Heart right ventricle (tissue), 16 donors: ENCODE measurements at regions not wholly inside any gene's neighbourhood (a gene's known extent, or its start where the extent isn't known, plus 50 kb on each side); places are given as distances from the start of the nearest gene placed in this dataset.

ENCODE experiments used
- ATAC-seq, 8 donors: fragments of 200-7000 bp; cut with Tn5 transposase; one replicate each; pipeline ENCODE4 v1.9.1; 2020; ENCODE audit warnings: mild to moderate bottlenecking in 8 of 8, moderate library complexity in 8 of 8, moderate number of reproducible peaks in 1 of 8
- DNase-seq, 2 donors: peaks; one replicate each; pipeline ENCODE4 v3.0.0-alpha.2; 2020
- H3K27ac ChIP-seq, 10 donors: fragments of 200-600 bp; sonication (generic) in 2 of 10; one replicate each; pipeline versions ENCODE4 v1.5.0 to v1.8.0; 2020 to 2022; ENCODE audit warnings: mild to moderate bottlenecking in 3 of 10
- H3K27me3 ChIP-seq, 7 donors: fragments of 200-600 bp; one replicate each; pipeline ENCODE4 v1.8.0; 2021 to 2022; ENCODE audit warnings: mild to moderate bottlenecking in 2 of 7
- H3K36me3 ChIP-seq, 9 donors: fragments of 200-600 bp; sonication (generic) in 1 of 9; one replicate each; pipeline versions ENCODE4 v1.5.0 to v1.8.0; 2020 to 2022; ENCODE audit warnings: mild to moderate bottlenecking in 2 of 9
- H3K4me1 ChIP-seq, 9 donors: fragments of 200-600 bp; sonication (generic) in 1 of 9; one replicate each; pipeline versions ENCODE4 v1.5.0 to v1.8.0; 2020 to 2022; ENCODE audit warnings: mild to moderate bottlenecking in 4 of 9
- H3K4me3 ChIP-seq, 10 donors: fragments of 200-600 bp; sonication (generic) in 2 of 10; one replicate each; pipeline versions ENCODE4 v1.5.0 to v1.8.0; 2020 to 2022; ENCODE audit warnings: mild to moderate bottlenecking in 7 of 10, moderate library complexity in 2 of 10
- H3K9me3 ChIP-seq, 11 donors: fragments of 200-600 bp in 10 of 11; sonication (generic) in 2 of 11; one replicate each; pipeline versions ENCODE4 v1.5.0 to v1.8.0; 2013 to 2022; ENCODE audit warnings: mild to moderate bottlenecking in 2 of 11, control low read depth in 1 of 11, moderate library complexity in 1 of 11
- CTCF ChIP-seq, 9 donors: fragments of 200-600 bp; sonication (generic) in 2 of 9; IDR thresholded peaks; one replicate each; pipeline versions ENCODE4 v1.5.0 to v1.8.0; 2021 to 2022; ENCODE audit warnings: antibody characterized with exemption in 9 of 9, mild to moderate bottlenecking in 5 of 9, moderate library complexity in 1 of 9
- WGBS, 2 donors: extraction: QIAGEN DNeasy Blood & Tissue Kit; methylation state at CpG; one replicate each; pipeline ENCODE4 v1.1.7; 2013; ENCODE audit warnings: inconsistent platforms in 1 of 2; 5-methylcytosine and 5-hydroxymethylcytosine counted together
- intact Hi-C, 10 donors: fragments of 100-400 bp; cut with DNase I; formaldehyde crosslinking; loops; one replicate each; pipeline versions ENCODE4 v1.11.1 to v1.14.2; 2022
- donor health status: Arrhythmogenic right ventricular cardiomyopathy.
- donor health status: ischemic (EF 13 %, LVEDD 7.1; RV severe dilation, severe dysfunction).
- donor health status: healthy with polysubstance abuse.
- donor health status: DM: no; HTN: yes; CAD: no.
- donor health status: DM: no; HTN: no; CAD: no.
- donor health status: ischemic (EF 25% LVEDD 6.9; RV normal size, moderate dysfunction).
- donor health status: ischemic (EF 25% LVEDD 5.7; RV mildly dilated, moderate dysfunction).
- donor health status: healthy.
- donor health status: DM: yes; HTN: yes; CAD: no.
- donor health status: Ischemic cardiomyopathy.
- donor health status: ischemic (EF 35%, LVEDD 5.7; RV mildly dilated, moderate dysfunction).
- donor health status: nonischemic (EF 11% LVEDD 7.7; RV severe dilation, severe dysfunction).
- donor health status: DM: yes; HTN: yes; CAD: no.
- donor health status: PGD.
- donor health status: ischemic (EF 29% LVEDD 5.4; RV normal size, mild dysfunction).
- donor health status: nonischemic (EF 23%, LVEDD 6.1; RV moderate dilation, normal function).

GRCh38 chr5:35488791-35489190, 128.9 kb upstream of the SPEF2 start:
- no peak for ATAC-seq
- Histone ChIP-seq H3K27ac (no peak overlapping the region), H3K9me3 (no peaks in the 10 kb centered on the region), H3K27me3 (no peaks in the 10 kb centered on the region), H3K4me1 (no peaks in the 10 kb centered on the region), H3K36me3 (no peaks in the 10 kb centered on the region), H3K4me3 (no peak overlapping the region)
- no peak for DNase-seq
- no peak for TF ChIP-seq CTCF (IDR thresholded peaks at IDR 0.05)
- intact Hi-C loops: no loop called here
- WGBS, 2 donors: 80 to 86% methylated on average over 3 of the region's 3 CpGs

- WGBS, 2 donors: 38% methylated on average over 1 of the region's 1 CpG
- intact Hi-C loops: no loop called here
- Histone ChIP-seq H3K27me3 (no peaks in the 10 kb centered on the region), H3K36me3 (no peaks in the 10 kb centered on the region), H3K4me1 (peaks cover 0 to 7% (median 0%) of the 10 kb centered on the region in 9 donors), H3K4me3 (no peak overlapping the region), H3K27ac (no peak overlapping the region), H3K9me3 (no peaks in the 10 kb centered on the region)
- no peak for TF ChIP-seq CTCF (IDR thresholded peaks at IDR 0.05)
- ATAC-seq (no peak), DNase-seq (no peak)
These were observed 129.6 kb upstream of the SPEF2 start for GRCh38 chr5:35488055-35488454.

- 75 to 82% methylated on average over 5 of the region's 5 CpGs for WGBS, 2 donors
- peaks cover 0 to 13% (median 0%) of the 10 kb centered on the region in 9 donors for H3K4me1 ChIP-seq
- no peak for TF ChIP-seq CTCF (IDR thresholded peaks at IDR 0.05)
- no peaks in the 10 kb centered on the region for H3K36me3 ChIP-seq
- H3K4me3 ChIP-seq: no peak overlapping the region
- intact Hi-C loops: no loop called here
- H3K27ac ChIP-seq: no peak overlapping the region
- no peaks in the 10 kb centered on the region for H3K27me3 ChIP-seq
- H3K9me3 ChIP-seq: no peaks in the 10 kb centered on the region
- DNase-seq (no peak), ATAC-seq (no peak)
These were observed 130.2 kb upstream of the SPEF2 start for GRCh38 chr5:35487233-35488025.

DNA sequence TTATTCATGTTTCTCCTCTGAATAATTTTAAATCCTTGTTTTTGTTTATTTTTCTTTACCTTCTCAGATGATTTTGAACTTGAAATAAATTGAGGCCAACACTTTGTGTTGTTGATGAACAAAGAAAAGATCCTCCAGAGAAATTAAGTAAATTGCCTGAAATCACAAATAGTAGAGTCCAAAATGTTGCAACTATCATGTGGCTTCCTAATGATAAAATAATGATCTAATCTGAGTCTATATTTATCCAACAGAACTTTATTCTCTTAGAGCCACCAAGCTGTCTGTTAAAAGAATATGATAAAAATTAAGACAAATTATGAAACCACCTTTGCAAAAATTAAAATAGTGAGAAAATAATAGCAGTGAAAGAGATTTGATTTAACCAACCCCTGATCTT, 132.2 kb upstream of the SPEF2 start:
- no peak for TF ChIP-seq CTCF (IDR thresholded peaks at IDR 0.05)
- Histone ChIP-seq H3K4me3 (no peak overlapping the region), H3K36me3 (no peaks in the 10 kb centered on the region), H3K27ac (no peak overlapping the region), H3K27me3 (no peaks in the 10 kb centered on the region), H3K9me3 (no peaks in the 10 kb centered on the region), H3K4me1 (peaks cover 0 to 16% (median 0%) of the 10 kb centered on the region in 9 donors)
- intact Hi-C loops: no loop called here
- ATAC-seq (no peak), DNase-seq (no peak)
